ENCODE measurements at regions not wholly inside any gene's neighbourhood (a gene's known extent, or its start where the extent isn't known, plus 50 kb on each side); places are given as distances from the start of the nearest gene placed in this dataset.
"Not testable (repeated sequence)": the region's sequence is repeated elsewhere in the genome, so short reads cannot be mapped to it uniquely, and the experiment has no call there.

GRCh38 chr2:234374150-234374508 lies 122.8 kb downstream of the ARL4C start:
- no peak for DNase-seq (ENCODE audit: low read depth)

- DNase-seq (ENCODE audit: low read depth) = no peak
Observed at GRCh38 chr2:234373481-234374149, 123.3 kb downstream of the ARL4C start.

- DNase-seq (ENCODE audit: low read depth) = peak; percentile 22
Observed at GRCh38 chr2:234373060-234373459, 123.8 kb downstream of the ARL4C start.

- no peak for DNase-seq (ENCODE audit: low read depth)
Observed at GRCh38 chr2:234372506-234372905, 124.4 kb downstream of the ARL4C start.

DNA sequence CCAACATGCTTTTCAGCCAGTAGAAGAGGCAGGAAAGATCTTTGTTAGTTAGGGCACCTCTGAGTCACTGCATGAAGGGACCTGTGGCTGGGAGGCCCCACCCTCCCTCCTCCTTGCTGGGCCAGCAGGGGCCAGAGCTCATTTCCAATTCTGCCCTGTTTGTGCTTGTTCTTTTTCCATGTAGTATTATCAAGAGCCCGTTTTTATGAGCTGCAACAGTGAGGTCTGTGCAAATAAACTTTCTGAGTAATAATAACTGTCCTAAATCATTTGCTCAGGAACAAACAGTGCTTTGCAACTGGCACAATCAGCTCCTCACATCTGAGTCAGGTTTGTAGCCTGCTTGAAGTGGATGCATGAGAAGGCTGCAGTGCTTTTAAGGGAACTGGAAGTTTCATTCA lies 128.0 kb downstream of the ARL4C start:
- peak; percentile 41 for DNase-seq (ENCODE audit: low read depth)

DNA sequence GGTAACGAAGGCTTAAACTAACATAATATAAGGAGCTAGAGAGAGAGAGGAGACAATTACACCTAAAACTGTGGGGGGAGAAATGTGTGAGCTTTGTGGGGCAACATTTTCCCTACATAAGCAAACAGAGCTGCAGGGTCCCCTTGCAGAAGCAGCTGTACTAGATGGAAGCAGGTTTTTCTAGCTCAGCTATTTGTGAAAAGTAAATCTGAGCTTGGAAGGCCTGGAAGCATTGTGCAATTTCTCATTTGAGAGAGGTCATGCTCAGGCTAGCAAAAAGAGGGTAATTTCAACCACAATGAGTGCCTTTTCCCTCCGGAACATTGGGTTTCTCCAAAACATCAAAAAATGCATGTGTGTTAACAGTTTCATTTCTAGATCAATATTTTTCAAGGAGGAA lies 130.0 kb downstream of the ARL4C start:
- DNase-seq (ENCODE audit: low read depth) = no peak

DNA sequence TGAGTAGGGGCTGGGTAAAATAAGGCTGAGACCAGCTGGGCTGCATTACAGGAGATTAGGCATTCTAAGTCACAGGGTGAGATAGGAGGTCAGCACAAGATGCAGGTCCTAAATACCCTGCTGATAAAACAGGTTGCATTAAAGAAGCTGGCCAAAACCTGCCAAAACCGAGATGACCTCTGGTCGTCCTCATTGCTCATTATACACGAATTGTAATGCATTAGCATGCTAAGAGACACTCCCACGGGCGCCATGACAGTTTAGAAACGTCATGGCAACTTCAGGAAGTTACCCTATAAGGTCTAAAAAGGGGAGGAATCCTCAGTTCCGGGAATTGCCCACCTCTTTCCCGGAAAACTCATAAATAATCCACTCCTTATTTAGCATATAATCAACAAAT lies 132.2 kb downstream of the ARL4C start:
- no peak for DNase-seq (ENCODE audit: low read depth)

GRCh38 chr2:234363647-234364294 lies 133.1 kb downstream of the ARL4C start:
- DNase-seq (ENCODE audit: low read depth) = no peak

- no peak for DNase-seq (ENCODE audit: low read depth)
Observed at GRCh38 chr2:234363011-234363487, 133.8 kb downstream of the ARL4C start.

DNA sequence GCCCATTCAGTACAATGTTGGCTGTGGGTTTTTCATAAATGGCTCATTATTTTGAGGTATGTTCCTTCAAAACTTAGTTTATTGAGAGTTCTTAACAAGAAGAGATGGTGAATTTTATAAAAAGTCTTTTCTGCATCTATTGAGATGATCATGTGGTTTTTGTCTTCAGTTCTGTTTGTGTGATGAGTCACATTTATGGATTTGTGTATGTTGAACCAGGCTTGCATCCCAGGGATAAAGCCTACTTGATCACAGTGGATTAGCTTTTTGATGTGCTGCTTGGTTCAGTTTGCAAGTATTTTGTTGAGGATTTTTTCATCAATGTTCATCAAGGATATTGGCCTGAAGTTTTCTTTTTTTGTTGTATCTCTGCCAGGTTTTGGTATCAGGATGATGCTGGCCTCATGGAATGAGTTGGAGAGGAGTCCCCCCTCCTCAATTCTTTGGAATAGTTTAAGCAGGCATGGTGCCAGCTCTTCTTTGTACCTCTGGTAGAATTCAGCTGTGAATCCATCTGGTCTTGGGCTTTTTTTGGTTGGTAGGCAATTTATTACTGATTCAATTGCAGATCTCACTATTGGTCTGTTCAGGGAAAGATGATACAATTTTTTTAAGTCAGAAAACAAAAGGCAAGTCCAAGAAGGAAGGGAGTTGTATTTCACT lies 136.4 kb downstream of the ARL4C start:
- not testable (repeated sequence) for DNase-seq (ENCODE audit: low read depth)

DNA sequence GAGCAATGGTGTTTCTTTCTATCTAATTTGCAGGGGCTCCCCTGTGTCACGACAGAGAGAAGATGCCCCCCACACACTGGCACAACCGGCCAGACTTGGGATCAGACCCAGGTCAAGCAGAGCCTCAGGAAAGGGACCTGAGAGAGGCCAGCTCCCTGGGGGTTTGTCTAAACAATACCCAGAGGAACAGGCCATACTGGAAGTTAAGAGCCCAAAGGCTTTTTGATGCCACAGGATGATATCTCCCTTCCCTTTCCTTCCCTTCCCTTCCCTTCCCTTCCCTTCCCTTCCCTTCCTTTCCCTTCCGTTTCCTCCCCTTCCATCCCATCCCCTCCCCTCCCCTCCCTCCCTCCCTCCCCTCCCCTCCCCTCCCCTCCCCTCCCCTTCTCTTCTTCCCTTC lies 139.2 kb downstream of the ARL4C start:
- DNase-seq (ENCODE audit: low read depth) = no peak

- no peak for DNase-seq (ENCODE audit: low read depth)
Observed at GRCh38 chr2:234355808-234356365, 141.0 kb downstream of the ARL4C start.

DNA sequence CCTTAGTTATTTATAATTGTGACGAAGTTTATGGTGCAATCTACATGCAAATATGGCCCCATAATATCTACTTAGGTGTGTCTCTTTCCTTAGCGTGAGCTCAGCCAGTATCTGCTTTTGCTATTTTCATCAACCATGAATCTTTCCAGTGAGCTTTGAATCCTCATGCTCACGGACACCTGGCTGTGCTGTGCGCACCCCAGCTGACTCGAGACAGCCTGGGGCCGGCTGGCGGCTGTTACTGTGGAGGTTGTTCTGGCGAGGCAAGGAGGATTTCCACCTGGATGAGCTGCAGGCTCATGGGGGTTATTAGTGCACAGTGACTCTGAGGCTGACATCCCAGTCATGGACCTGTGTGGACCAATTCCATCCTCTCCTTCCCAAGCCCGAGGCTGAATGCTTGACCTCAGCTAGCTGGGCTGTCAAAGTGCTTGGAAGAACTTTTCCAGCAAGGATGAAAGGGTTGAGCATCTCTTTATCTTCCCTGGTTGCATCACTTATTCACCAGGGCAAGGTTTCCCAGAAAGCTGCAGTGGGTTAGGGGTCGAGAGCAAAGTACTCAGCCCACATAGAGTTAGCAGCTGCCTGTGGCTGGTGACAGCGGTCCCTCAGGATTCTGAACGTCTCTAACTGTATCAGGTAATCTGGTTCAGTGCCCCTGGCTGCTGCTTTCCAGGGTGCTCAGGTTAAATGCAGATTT lies 141.7 kb downstream of the ARL4C start:
- no peak for DNase-seq (ENCODE audit: low read depth)

GRCh38 chr2:234352270-234352669 lies 144.6 kb downstream of the ARL4C start:
- no peak for DNase-seq (ENCODE audit: low read depth)

DNA sequence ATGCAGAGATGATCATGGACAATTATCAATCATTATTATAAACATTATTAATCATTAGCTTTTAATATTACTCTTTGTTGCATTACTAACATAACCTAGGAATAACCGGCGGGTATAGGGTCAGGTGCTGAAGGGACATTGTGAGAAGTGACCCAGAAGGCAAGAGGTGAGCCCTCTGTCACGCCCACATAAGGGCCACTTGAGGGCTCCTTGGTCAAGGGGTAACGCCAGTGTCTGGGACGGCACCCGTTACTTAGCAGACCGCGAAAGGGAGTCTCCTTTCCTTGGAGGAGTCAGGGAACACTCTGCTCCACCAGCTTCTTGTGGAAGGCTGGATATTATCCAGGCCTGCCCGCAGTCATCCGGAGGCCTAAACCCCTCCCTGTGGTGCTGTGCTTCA lies 145.0 kb downstream of the ARL4C start:
- not testable (repeated sequence) for DNase-seq (ENCODE audit: low read depth)

GRCh38 chr2:234348081-234348480 lies 148.8 kb downstream of the ARL4C start:
- no peak for DNase-seq (ENCODE audit: low read depth)

- DNase-seq (ENCODE audit: low read depth) = no peak
Observed at GRCh38 chr2:234345921-234346320, 151.0 kb downstream of the ARL4C start.

DNA sequence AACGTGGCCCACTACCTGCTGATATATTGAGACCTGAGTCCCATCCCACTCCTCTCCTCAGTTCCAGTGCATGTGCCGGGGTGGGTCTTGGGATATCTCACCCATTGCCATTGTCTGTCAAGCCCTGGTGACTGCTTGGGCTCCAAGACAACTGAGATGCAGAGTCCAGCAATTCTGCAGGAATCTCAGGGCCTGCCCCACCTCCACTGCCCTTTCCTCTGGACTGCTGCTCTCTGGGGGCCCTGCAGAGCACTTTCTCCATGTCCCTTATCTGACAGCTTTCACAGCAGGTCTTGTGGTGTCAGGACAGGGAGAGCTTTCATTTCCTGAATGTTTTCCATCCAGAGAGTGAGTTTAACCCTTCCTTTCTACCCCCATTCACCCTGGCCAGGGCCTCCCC lies 152.9 kb downstream of the ARL4C start:
- no peak for DNase-seq (ENCODE audit: low read depth)

DNA sequence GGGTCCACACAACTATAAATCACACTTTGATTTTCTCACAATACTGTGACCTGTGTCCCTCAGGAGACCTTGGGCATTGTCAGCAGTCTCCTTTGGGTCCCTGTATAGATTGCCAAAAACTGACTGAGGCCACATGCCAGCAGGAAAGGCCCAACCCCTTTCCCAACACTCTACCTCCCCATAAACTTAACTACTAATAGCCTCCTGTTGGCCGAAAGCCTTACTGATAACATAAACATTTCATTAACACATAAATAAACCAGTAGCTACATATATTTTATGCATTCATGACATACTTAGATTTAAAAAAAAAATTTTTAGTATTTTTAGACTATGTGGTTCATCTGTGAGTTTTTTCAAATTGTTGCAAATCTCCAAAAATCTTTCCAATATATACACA lies 153.5 kb downstream of the ARL4C start:
- DNase-seq (ENCODE audit: low read depth) = no peak

- no peak for DNase-seq (ENCODE audit: low read depth)
Observed at GRCh38 chr2:234341306-234341985, 155.4 kb downstream of the ARL4C start.

- DNase-seq (ENCODE audit: low read depth) = no peak
Observed at GRCh38 chr2:234339501-234339900, 157.4 kb downstream of the ARL4C start.

DNA sequence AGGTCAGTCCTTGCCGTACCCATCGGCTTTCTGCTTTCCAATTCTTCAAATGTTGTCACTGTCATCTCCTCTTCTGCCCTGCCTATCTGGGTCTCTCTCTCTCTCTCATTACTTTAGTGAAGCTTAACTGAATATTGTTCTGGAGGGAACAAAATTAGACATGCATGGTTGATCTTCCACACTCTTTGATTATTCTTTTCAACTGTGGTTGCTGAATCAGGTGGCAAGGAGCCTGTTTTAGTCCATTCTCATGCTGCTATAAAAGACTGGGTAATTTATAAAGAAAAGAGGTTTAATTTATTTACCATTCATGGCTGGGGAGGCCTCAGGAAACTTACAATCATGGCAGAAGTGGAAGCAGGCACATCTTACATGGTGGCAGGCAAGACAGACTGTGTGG lies 157.9 kb downstream of the ARL4C start:
- no peak for DNase-seq (ENCODE audit: low read depth)

All from stimulated activated CD4-positive, alpha-beta T cell treated with anti-CD3 and anti-CD28 coated beads, Interleukin-2, amount 100 ng/mL, for 4 hours (primary cell).